HG02610 (cell line): ENCODE measurements at regions not wholly inside any gene's neighbourhood (a gene's known extent, or its start where the extent isn't known, plus 50 kb on each side); places are given as distances from the start of the nearest gene placed in this dataset.
"Not testable (repeated sequence)": the region's sequence is repeated elsewhere in the genome, so short reads cannot be mapped to it uniquely, and the experiment has no call there.

Experiments
- ATAC-seq: cut with Tn5 transposase; IDR thresholded peaks from one replicate; pipeline ENCODE4 v1.9.1; 2021; ENCODE audit warnings: mild to moderate bottlenecking, moderate library complexity; ENCODE audit not compliant: unreplicated experiment

DNA sequence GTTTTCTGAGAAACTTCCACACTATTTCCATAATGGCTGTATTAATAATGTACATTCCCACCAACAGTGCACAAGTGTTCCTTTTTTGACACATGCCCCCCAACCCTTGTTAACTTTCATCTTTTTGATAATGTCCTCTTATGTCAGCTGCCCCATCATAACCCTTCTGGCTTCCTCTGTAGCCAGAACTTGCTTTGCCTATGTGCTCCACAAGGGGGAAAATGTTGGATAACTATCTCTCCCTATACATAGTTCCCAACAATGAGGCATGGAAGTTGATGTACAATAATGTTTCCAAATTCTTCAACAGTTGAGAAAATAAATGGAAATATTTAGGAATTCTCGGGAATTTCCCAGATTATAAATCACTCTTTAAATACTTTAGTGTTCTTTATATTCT is 142.9 kb downstream of the ASB9 start:
- no peak for ATAC-seq

DNA sequence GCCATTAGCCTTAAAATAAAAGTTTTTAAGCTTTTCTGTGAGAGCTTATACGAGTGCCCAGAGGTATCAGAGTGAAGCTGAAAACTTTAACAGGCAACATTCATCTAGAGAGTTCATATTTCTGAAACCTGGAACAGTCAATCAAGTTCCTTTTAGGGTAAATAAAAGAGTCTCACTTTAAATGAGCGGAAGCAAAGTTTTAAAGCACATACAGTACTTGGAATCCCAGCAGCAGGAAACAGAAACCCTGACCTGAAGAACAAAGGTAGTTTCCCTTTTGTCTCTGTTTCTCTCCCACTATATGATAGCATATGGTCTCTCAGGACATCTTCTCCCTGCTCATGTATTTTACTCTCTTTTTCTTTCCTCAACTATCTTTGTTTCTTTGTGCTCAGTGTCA is 153.0 kb downstream of the ASB9 start:
- no peak for ATAC-seq

DNA sequence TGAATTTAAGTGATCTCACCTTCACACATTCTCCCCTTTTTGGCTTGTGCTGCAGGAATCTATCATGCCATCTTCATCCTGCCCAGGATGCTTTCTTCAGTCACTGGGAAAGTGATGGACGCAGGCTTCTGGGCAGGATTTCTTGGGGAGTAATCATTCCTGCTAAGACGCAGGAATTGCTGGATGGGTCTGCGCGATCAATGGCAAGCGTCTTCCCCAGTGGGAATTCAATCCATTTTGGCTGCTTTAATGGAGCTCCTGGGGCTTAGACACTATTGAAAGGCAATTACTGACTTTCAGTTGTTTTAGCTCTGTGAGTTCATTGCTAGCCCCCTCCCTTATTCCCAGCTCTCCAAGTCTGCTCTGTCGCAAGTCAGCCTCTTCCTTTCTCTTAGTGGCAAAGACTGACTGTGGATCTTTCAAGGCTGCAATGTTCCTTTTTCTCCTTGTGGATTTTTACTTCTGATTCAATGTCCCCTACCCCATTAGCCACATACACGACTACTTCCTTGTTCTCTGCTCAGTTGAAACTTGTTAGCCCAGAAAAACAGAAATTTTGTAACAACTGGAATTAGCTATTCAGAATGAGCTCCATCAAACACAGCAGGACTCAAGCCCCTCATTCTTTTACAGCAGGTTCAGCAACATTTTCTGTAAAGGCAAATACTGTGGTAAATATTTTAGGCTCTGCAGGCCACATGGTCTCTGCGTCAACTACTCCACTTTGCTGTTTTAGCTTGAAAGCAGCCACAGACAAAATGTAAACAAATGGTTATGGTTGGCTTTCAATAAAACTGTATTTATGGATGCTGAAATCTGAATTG is 154.9 kb downstream of the ASB9 start:
- ATAC-seq = no peak

DNA sequence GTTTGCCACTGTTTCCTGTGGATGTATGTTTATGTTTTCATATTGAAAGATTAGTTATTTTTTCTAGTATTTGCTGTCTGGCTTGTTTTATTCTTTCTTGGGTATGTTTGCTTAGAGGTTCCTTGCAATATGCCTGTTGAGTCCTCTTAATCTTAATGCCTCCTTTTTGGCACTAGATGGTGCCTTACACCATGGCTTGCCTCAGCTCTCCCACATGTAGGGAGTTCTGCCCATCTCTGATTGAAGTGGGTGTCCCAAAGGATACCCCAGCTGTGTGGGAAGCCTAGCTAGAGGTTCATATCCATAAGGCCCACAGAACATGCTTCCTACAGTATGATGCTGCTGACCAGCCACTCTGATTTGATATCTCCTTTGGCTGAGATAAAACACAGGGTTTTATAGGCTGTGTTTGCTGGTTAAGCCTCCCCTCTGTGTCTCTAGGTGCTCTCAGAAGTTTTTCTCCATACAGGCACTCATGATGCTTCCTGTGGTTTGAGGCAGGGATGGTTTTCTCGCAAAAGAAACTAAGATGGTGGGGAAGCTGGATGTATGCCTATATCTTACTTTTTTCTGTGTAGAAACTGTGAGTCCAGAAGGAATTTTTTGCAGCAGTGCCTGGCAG is 162.4 kb downstream of the ASB9 start:
- no peak for ATAC-seq

DNA sequence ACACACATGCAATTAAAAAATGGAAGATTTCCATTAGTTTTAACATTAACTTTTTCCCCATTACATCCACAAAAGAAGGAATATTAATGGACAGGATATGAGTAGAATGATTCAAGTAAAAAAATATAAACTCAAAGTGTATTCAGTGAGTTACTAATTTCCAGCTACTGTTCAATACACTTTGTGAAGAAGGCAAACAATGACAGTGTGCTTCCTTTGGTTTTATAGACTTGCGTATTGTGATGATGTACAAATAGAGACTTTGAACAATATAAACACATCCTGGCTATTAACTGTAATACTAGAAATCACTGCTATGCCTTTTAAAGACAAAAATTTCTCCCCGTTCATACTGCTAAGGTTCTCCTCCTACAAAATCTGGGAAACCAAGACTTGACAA is 171.4 kb downstream of the ASB9 start:
- no peak for ATAC-seq

DNA sequence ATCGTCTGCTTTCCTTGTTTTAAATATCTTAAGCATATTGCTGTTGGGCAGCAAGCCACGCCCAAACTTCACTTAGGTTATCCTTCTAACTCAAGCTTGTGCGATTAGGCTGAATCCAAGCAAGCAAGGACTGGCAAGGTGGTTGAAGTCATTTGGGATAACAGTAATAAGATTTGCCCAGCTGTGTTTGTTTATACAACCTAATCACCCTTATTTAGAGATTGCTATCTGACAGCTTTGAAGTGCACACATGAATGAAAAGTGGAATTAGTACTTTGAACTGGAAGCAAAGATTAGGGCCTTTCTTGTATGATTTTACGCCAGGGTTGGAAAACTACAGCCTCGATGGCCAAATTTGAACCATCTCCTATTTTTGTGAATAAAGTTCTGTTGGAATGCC is 182.1 kb downstream of the ASB9 start:
- no peak for ATAC-seq

DNA sequence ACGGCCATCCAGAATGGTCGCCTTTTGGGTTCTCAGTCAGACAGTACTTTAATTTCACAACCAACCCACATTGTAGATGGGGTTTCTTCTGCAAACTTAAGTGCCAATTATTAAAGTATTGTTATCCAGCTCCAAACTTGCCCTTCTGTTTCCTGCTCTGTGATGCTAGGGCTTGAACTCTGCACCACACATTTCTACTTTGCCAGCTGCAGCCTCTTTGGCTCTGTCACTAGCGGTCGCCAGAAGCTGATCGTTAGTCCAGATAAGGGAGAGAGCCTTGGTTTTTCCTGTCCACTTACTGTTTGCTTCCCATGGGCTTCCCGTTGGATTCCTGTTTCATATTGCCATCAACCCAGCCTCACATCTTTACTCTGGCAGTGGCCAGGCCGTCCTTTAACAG is 196.6 kb downstream of the ASB9 start:
- ATAC-seq = no peak

DNA sequence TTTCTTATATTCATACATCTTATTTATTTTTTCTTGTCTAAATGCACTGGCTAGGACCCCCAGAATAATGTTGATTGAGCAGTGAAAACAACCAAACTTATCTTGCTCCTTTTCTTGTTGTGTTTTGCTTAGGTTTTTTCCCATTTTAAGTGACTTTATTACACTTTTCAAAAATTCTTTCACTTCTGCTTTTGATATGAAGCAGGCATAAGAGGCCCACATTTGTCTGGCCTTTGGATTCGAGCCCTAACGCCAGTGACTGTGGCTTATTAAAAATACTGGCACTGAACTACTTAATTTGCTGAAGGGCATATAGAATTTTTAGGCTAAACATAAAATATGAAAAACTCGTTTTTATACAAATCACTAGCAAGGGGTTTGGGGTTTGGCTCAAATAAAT is 197.0 kb downstream of the ASB9 start:
- no peak for ATAC-seq

DNA sequence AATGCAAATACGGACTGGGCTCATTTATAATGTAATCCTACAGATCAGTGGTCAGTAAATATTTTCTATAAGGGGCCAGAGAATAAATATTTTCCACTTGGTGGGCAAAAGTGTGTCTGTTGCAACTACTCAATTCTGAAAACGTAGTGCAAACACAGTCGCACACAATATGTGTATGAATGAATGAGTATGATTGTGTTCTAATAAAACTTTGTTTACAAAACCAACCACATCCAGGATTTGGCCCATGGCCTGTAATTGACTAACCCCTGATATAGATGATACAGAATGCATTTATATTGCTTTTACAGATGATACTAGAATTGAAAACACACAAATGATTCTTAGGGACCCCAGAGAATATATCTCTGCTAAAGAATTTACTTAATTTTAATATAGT is 197.6 kb downstream of the ASB9 start:
- no peak for ATAC-seq

DNA sequence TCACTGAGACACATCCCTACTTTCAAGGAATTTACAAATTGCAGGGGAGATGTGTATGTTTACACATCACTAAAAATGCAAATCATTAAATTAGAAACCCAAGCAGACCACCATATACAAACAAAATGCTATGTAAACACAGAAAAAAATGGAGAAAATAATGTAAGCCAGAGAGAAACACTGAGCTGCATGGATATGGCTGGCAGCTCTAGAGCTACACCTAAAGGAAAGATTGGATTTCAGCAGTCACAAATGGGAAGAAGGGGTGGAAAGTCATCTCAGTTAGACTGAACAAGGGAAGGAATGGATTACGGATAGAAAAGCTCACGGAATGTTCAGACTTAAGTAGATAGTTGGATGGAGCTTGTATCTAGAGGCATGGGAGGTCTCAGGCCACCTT is 186.3 kb downstream of the MOSPD2 start:
- ATAC-seq = no peak

DNA sequence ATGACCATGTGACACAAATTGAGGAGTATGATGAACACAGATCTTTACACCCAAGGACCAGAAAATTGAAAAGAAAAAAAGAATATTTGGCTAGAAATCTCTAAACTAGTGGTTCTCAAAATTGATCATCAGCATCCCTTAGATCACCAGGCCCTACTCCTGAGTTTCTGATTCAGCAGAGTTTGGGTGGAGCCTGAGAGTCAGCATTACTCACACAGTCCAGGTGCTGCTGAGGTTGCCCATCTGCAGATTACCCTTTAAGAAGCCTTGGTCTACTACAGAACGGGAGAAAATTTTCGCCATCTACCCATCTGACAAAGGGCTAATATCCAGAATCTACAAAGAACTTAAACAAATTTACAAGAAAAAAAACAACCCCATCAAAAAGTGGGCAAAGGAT is 182.8 kb downstream of the MOSPD2 start:
- ATAC-seq = no peak

DNA sequence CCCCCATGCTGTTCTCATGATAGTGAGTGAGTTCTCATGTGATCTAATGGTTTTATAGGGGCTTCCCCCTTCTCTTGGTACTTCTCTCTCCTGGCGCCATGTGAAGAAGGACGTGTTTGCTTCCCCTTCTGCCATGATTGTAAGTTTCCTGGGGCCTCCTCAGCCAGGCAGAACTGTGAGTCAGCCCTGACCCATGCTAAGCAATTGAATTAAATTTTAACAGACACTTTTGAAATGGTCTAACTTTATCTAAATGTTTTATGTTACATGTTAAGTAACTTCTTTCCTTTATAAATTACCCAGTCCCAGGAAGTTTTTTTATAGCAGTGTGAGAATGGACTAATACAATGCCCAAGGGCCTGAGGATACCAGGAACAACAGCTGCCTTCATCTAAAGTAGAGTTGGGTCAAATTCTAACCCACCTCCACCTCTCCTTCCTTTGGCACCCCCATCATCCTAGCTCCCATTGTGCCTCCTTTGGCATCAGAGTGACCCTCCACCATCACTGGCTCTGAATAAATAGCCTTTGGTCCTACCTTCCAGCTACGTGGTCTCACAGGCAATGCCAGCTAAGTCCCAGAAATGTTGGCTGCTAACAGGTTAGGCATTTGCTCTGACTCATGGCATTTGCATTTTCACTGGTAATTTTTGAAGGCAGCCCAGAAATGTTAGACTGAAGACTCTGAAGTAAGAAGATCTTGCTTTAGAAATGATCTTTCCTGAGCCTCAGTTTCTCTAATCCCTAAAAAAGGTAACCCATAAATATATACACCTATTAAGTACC is 182.1 kb downstream of the MOSPD2 start:
- no peak for ATAC-seq

DNA sequence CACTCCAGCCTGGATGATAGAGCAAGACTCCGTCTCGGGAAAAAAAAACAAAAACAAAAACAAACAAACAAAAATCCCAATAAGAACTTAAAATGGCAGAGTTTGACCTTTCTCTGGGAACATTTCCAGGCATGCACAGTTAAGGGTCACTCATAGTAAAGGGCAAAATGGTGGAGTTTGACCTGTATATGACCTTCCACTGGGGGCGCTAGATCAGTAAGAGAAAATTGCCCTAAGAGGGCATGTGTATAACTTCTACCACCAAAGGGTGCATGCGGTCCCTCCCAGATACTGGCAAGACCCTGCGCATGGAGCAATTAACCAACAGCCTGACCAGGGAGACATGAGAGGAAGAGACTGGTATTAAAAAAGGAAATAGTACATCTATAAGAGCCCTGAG is 177.2 kb downstream of the MOSPD2 start:
- no peak for ATAC-seq

DNA sequence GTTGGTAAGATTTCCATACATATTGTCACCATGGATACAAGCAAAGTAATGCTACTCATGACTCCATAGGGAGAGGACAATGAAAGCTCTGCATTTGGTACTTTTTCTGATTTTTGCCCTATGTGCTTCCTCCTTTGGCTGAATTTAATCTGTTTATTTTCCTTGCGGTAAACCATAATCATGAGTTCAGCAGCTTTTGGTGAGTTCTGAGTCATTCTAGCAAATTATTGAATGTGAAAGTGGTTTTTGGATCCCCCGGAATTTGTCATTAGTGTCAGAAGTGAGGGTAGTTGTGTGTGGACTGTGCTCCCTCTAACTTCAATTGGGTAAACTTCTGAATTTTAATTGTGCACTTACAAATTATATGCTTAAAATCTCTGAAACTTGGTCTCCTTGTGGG is 170.3 kb downstream of the MOSPD2 start:
- no peak for ATAC-seq

DNA sequence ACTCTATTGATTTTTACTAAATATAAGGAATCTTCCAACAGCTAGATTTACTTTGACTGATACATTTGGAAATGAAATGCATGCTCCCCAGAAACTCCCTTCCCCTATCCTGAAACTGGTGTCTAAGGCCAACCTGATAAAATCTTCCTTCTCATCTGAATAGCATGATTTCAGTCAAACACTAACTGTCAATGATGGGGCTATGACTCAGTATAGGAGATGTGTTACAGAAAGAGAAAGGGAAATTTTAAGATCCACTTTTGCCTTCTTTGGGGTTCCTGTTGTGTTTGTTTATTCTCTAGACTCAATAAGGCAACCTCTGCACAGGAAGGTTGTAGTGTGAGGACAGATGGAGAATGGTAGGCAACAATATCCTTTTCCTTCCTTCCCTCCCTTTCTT is 160.7 kb downstream of the MOSPD2 start:
- no peak for ATAC-seq

DNA sequence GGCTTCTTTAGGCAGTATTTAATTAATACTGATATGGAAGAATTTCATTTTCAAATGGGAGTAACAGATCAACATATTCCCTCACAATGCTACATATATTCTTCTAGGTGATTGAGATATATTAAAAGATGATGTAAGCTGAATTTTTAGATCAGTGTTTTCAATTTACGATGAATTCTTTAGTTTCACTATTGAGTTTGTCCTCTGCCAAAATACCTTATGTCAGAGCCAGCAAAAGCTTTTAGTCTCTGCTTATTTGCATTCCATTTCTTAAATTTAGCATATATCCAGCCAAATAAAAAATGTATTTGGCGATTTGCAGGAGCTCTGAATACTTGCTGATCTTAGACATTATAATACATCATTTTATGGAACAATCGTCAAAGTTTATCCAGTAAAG is 144.3 kb downstream of the MOSPD2 start:
- ATAC-seq = no peak

DNA sequence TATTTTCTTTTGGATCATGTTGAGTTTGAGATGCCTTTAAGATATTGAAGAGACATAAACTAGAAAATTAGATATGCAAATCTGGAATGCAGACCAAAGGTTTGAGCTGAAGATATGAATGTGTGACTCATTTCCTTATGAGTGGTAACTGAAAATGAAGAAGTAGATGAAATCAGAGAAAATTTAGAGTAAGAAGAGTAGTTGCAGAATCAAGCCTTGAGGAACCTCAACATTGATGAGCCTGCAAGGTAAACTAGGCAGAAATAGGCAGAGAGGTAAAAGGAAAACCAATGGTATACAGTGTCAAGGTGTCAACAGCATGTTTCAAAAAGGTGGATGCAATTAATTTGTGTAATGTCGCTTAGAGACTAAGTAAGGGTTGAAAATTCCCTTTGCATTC is 142.8 kb downstream of the MOSPD2 start:
- no peak for ATAC-seq

DNA sequence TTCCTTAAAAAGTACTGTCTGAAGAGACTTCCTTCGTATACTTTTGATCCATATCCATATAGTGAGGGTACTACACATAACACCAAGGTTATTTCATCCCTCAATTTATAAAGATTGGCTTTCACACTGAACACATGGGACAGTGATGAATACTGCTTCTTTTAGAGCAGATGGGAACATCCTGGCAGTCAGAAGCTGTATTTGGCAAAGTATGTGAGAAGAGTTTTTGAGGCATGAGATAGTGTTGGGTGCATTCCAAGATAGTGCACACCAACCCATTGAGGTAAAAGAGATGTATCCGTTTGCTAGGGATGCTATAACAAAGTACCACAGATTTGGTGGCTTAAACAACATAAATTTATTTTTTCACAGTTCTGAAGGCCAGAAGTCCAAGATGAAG is 141.1 kb downstream of the MOSPD2 start:
- no peak for ATAC-seq

DNA sequence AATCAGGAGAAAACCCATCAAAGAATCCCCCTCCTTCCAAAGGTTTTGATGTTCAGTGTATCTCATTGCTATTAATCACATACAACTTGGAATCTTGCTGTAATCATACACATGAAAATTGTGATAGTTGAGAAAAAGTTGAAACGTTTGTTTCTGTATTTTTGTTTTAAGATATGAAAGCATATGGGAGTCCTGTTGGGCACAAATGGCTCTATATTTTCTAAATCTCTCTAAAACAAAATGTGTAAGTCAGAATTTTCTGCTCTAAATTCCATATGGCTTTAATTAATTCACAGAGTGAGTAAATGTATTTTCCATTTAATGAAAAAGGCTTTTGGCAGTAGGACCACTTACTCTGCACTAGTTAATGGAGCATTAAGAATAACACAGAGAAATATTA is 140.2 kb downstream of the MOSPD2 start:
- ATAC-seq = no peak

DNA sequence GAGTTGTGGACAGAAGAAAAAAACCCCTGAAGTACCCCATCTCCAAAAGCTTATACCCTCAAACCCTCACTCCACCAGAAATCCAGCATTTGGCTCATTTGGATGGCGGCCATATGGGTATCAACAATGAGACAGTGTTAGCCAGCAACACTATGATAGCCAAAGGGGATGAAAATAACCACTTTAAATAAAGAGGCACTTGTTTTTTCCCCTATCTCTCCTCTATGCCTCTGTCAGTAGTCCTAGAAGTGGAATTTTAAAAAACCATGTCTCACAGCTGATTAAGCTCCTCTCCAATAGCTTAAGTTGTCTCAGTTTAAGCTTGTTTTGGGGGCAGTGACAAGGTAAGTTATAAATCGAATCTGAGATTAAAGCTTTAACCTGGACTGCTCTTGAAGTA is 124.0 kb downstream of the MOSPD2 start:
- ATAC-seq = no peak

DNA sequence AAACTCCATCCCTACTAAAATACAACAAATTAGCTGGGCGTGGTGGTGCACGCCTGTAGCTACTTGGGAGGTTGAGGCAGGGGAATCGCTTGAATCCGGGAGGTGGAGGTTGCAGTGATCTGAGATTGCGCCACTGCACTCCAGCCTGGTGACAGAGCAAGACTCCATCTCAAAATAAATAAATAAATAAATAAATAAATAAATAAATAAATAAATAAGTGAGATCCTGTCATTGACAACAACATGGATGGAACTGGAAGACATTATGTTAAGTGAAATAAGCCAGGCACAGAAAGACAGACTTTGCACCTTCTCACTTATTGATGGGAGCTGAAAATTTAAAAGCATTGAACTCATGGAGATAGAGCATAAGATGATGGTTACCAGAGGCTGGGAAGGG is 111.2 kb downstream of the MOSPD2 start:
- not testable (repeated sequence) for ATAC-seq
